CD14-positive monocyte (primary cell): ENCODE measurements at regions not wholly inside any gene's neighbourhood (a gene's known extent, or its start where the extent isn't known, plus 50 kb on each side); places are given as distances from the start of the nearest gene placed in this dataset.

Source experiments
- DNase-seq, 3 donors: peaks; one replicate each; pipeline ENCODE4 v3.0.0-alpha.2; 2011 to 2022
- H2AFZ ChIP-seq: 2 replicates; pipeline ENCODE4 v1.6.0; 2012; ENCODE audit warnings: mild to moderate bottlenecking, low read depth, low read length, inconsistent platforms; ENCODE audit not compliant: insufficient read depth, poor library complexity, severe bottlenecking
- H3K27ac ChIP-seq, 2 donors: 1 replicate in 1 of 2; 2 replicates in 1 of 2; pipeline ENCODE4 v1.5.1; 2012 to 2013; ENCODE audit warnings: low read length in 2 of 2, control low read depth in 1 of 2, inconsistent platforms in 1 of 2, low read depth in 1 of 2, mild to moderate bottlenecking in 1 of 2
- H3K27me3 ChIP-seq, 2 donors: one replicate each; pipeline versions ENCODE4 v1.6.0 to v1.6.1; 2011 to 2013; ENCODE audit warnings: low read length in 2 of 2; ENCODE audit not compliant: control insufficient read depth in 2 of 2, insufficient read depth in 2 of 2
- H3K36me3 ChIP-seq, 2 donors: replicated peaks in 1 of 2; 1 replicate in 1 of 2; 2 replicates in 1 of 2; pipeline versions ENCODE4 v1.5.1 to v1.6.1; 2012 to 2013; ENCODE audit warnings: low read length in 2 of 2, control low read depth in 1 of 2, inconsistent platforms in 1 of 2, mild to moderate bottlenecking in 1 of 2; ENCODE audit not compliant: insufficient read depth in 2 of 2, control insufficient read depth in 1 of 2
- H3K4me1 ChIP-seq, 2 donors: 1 replicate in 1 of 2; 2 replicates in 1 of 2; pipeline versions ENCODE4 v1.5.1 to v1.6.1; 2012 to 2013; ENCODE audit warnings: low read length in 2 of 2, control low read depth in 1 of 2, inconsistent platforms in 1 of 2, mild to moderate bottlenecking in 1 of 2, moderate library complexity in 1 of 2; ENCODE audit not compliant: insufficient read depth in 2 of 2, control insufficient read depth in 1 of 2
- H3K4me2 ChIP-seq: replicated peaks from 2 replicates; pipeline ENCODE3; 2012; ENCODE audit warnings: low read length, moderate library complexity, mild to moderate bottlenecking; ENCODE audit not compliant: poor library complexity, severe bottlenecking; ENCODE audit errors: extremely low read depth
- H3K4me3 ChIP-seq, 3 experiments: fragments of 200-600 bp in 1 of 3; sonication (generic) in 1 of 3; replicated peaks in 1 of 3; 1 replicate in 2 of 3; 2 replicates in 1 of 3; pipeline ENCODE4 v1.5.1; 2011 to 2013; ENCODE audit warnings: low read length in 3 of 3, mild to moderate bottlenecking in 3 of 3, control low read depth in 2 of 3, low read depth in 2 of 3, inconsistent platforms in 1 of 3, moderate library complexity in 1 of 3
- H3K79me2 ChIP-seq: 2 replicates; pipeline ENCODE4 v1.6.0; 2012; ENCODE audit warnings: mild to moderate bottlenecking, control low read depth, inconsistent platforms, low read length, moderate library complexity; ENCODE audit not compliant: insufficient read depth
- H3K9ac ChIP-seq: 2 replicates; pipeline ENCODE4 v1.6.0; 2017; ENCODE audit warnings: low read length, mild to moderate bottlenecking; ENCODE audit not compliant: insufficient read depth, poor library complexity, severe bottlenecking
- H3K9me3 ChIP-seq, 2 donors: replicated peaks in 1 of 2; 1 replicate in 1 of 2; 2 replicates in 1 of 2; pipeline versions ENCODE4 v1.5.1 to v1.6.1; 2012 to 2013; ENCODE audit warnings: low read length in 2 of 2, control low read depth in 1 of 2; ENCODE audit not compliant: control insufficient read depth in 1 of 2, insufficient read depth in 1 of 2
- H4K20me1 ChIP-seq: 2 replicates; pipeline ENCODE4 v1.6.0; 2012; ENCODE audit warnings: mild to moderate bottlenecking, low read length, control low read depth, moderate library complexity; ENCODE audit not compliant: insufficient read depth
- H3K27ac Mint-ChIP-seq, 7 donors: one replicate each; pipeline ENCODE4 v1.8.0; 2020; ENCODE audit warnings: mild to moderate bottlenecking in 7 of 7, mixed read lengths in 7 of 7, moderate library complexity in 6 of 7, inconsistent platforms in 2 of 7
- H3K27me3 Mint-ChIP-seq, 3 donors: one replicate each; pipeline ENCODE4 v1.8.0; 2021 to 2022; ENCODE audit warnings: low read depth in 3 of 3, mild to moderate bottlenecking in 3 of 3, mixed read lengths in 3 of 3, moderate library complexity in 3 of 3, inconsistent platforms in 1 of 3
- H3K36me3 Mint-ChIP-seq, 2 donors: one replicate each; pipeline ENCODE4 v1.8.0; 2020; ENCODE audit warnings: mixed read lengths in 2 of 2, inconsistent platforms in 1 of 2, mild to moderate bottlenecking in 1 of 2
- H3K4me1 Mint-ChIP-seq: one replicate; pipeline ENCODE4 v1.8.0; 2020; ENCODE audit warnings: mild to moderate bottlenecking, mixed read lengths
- H3K4me3 Mint-ChIP-seq, 2 donors: one replicate each; pipeline ENCODE4 v1.8.0; 2020; ENCODE audit warnings: mild to moderate bottlenecking in 2 of 2, mixed read lengths in 2 of 2, moderate library complexity in 1 of 2
- H3K9me3 Mint-ChIP-seq, 7 donors: one replicate each; pipeline ENCODE4 v1.8.0; 2020 to 2022; ENCODE audit warnings: mixed read lengths in 7 of 7, mild to moderate bottlenecking in 6 of 7, moderate library complexity in 6 of 7, inconsistent platforms in 2 of 7
- WGBS: methylation state at CpG from one replicate; pipeline ENCODE4 v1.1.5; 2013; ENCODE audit warnings: missing lambda C conversion rate; ENCODE audit not compliant: insufficient coverage; 5-methylcytosine and 5-hydroxymethylcytosine counted together
- intact Hi-C, 2 donors: fragments of 100-400 bp; cut with micrococcal nuclease; formaldehyde crosslinking; loops; one replicate each; pipeline versions ENCODE4 v1.15.0 to v1.15.1; 2023
- TF ChIP-seq, protein P1 (sequence below): fragments of 200-600 bp; IDR thresholded peaks from one replicate; pipeline ENCODE4 v1.8.0; 2022; ENCODE audit warnings: antibody characterized with exemption, mild to moderate bottlenecking

DNA sequence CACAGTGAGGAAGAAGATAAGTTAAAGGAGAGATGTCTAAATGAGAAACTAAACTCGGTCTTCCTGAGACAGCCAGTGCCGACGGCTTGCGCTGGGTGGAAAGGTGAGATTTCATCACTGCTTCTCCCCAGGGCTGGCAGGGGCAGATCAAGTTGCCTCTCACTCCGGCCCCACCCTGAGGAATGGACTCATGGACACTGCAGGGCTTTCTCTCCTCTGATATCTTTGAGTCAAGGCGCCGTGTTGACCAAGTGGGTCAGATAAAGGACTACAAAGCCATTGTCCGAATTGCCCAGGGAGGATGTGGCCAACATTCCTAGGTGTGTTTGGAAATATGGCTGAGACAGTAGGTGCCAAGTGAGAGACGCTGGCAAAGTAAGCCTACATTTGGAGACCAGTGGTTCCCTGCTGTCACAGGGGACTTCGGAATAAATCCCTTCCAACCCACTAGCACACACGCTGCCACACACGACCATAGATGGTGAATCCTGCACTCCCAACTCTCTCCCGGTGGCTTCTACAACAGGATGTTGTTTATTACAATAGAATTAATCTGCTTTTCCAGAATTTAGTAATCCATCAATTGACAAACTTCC lies 156.5 kb upstream of the TSC22D1 start:
- H3K27ac ChIP-seq, result no peak overlapping the region
- no peak overlapping the region for H2AFZ ChIP-seq
- WGBS, result 87% methylated on average over 4 of the region's 13 CpGs
- no peaks in the 10 kb centered on the region for H3K9me3 ChIP-seq
- no peaks in the 10 kb centered on the region for H3K27me3 ChIP-seq
- Mint-ChIP-seq H3K4me1 (no peaks in the 10 kb centered on the region), H3K9me3 (peaks cover 0 to 4% (median 2%) of the 10 kb centered on the region in 7 donors), H3K4me3 (no peak overlapping the region), H3K27me3 (peaks cover 0 to 6% (median 2%) of the 10 kb centered on the region in 3 donors), H3K27ac (no peak overlapping the region), H3K36me3 (no peaks in the 10 kb centered on the region)
- no peaks in the 10 kb centered on the region for H3K4me1 ChIP-seq
- DNase-seq, result no peak
- TF ChIP-seq, protein P1, sequence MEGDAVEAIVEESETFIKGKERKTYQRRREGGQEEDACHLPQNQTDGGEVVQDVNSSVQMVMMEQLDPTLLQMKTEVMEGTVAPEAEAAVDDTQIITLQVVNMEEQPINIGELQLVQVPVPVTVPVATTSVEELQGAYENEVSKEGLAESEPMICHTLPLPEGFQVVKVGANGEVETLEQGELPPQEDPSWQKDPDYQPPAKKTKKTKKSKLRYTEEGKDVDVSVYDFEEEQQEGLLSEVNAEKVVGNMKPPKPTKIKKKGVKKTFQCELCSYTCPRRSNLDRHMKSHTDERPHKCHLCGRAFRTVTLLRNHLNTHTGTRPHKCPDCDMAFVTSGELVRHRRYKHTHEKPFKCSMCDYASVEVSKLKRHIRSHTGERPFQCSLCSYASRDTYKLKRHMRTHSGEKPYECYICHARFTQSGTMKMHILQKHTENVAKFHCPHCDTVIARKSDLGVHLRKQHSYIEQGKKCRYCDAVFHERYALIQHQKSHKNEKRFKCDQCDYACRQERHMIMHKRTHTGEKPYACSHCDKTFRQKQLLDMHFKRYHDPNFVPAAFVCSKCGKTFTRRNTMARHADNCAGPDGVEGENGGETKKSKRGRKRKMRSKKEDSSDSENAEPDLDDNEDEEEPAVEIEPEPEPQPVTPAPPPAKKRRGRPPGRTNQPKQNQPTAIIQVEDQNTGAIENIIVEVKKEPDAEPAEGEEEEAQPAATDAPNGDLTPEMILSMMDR, result no peak
- H3K4me2 ChIP-seq, result no peak overlapping the region
- H3K9ac ChIP-seq, result no peak overlapping the region
- H4K20me1 ChIP-seq, result no peaks in the 10 kb centered on the region
- H3K4me3 ChIP-seq, result no peak overlapping the region
- intact Hi-C loops, result no loop called here
- H3K79me2 ChIP-seq, result no peaks in the 10 kb centered on the region
- H3K36me3 ChIP-seq, result no peaks in the 10 kb centered on the region

DNA sequence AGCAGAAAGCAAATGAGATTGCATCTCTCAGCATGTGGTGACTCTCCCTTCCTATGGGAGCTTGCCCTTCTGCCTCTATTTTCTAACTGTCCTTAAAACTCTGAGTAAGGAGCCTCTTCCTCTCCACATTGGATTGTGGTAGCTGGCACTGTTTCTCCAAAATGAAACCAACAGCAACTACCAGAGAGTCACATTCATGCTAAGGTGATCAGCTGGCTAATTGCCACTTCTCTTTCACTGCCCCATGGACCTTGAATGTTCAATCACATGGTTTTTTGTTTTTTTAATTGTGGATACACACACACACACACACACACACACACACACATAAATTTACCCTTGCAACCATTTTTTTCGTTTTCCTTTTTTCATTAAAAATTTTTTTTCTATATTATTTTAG lies 154.7 kb upstream of the TSC22D1 start:
- peaks cover 0 to 10% (median 2%) of the 10 kb centered on the region in 7 donors for H3K9me3 Mint-ChIP-seq
- H3K79me2 ChIP-seq, result no peaks in the 10 kb centered on the region
- H3K9me3 ChIP-seq, result peaks cover 0 to 2% of the 10 kb centered on the region in 2 donors
- no peak overlapping the region for H2AFZ ChIP-seq
- H3K4me3 Mint-ChIP-seq, result no peak overlapping the region
- H3K36me3 ChIP-seq, result no peaks in the 10 kb centered on the region
- H3K9ac ChIP-seq, result no peak overlapping the region
- TF ChIP-seq, protein P1, result no peak
- no peaks in the 10 kb centered on the region for H4K20me1 ChIP-seq
- H3K4me3 ChIP-seq, result no peak overlapping the region
- H3K27ac Mint-ChIP-seq, result no peak overlapping the region
- H3K36me3 Mint-ChIP-seq, result no peaks in the 10 kb centered on the region
- intact Hi-C loops, result no loop called here
- no peaks in the 10 kb centered on the region for H3K27me3 ChIP-seq
- H3K27me3 Mint-ChIP-seq, result peaks cover 0 to 6% (median 2%) of the 10 kb centered on the region in 3 donors
- H3K27ac ChIP-seq, result no peak overlapping the region
- no CpG with 5 or more reads among the region's 1 CpG for WGBS
- no peak for DNase-seq
- no peaks in the 10 kb centered on the region for H3K4me1 ChIP-seq
- no peak overlapping the region for H3K4me2 ChIP-seq
- peaks cover 8% of the 10 kb centered on the region for H3K4me1 Mint-ChIP-seq
